HG02852 (cell line): ENCODE measurements at regions not wholly inside any gene's neighbourhood (a gene's known extent, or its start where the extent isn't known, plus 50 kb on each side); places are given as distances from the start of the nearest gene placed in this dataset.

ENCODE experiments used
- ATAC-seq: cut with Tn5 transposase; IDR thresholded peaks from one replicate; pipeline ENCODE4 v1.9.1; 2021; ENCODE audit warnings: mild to moderate bottlenecking, moderate library complexity; ENCODE audit not compliant: unreplicated experiment

DNA sequence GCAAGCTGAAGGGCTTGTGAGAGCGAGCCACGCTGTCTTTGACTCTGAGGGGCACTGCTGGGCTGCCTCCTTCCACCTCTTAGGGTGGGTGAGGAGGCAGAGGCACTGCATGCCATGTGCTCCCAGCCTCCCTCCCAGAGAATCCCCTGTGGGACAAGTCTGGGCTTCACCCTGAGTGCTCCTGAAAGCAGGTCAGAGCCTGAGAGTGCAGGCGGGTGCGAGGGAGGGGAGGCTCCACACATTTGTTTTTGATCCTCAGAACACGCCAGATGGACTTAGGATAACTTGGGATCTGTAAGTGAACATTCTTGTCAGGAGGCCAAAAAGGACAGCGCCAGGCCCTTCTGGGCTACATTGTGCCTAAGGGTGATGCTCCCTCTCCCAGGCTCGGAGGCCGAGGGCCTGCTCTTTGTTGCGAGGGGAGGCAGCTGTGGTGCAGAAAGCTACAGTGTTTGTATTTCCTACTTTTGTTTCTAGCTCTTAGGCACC is 155.4 kb downstream of the TMX1 start:
- ATAC-seq, result no peak

DNA sequence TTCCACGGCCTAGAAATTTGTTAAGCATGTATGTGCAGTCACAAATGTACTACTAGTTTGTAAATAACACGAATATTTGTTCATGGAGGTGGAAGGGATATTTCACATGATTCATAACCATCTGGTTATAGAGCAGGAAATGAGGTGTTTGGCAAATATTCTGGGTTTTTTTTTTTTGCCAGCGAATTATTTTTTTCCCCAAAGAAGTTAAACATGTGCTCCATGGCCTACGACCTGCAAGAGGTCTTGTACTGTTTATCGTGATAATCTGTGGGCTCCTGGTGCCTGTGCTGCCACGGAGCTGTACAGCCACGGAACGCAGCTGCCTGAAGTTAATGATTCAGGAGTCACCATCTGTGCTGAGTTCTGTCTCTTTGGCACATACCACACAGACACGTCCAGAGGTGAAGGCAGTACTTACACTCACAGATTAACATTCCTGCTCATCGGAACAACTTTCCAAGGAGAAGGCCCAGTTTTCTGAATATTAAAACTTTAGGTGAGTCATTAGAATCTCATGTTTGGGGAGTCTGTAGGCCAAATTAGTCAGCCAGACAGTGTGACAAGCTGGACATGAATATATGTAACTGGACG is 156.3 kb downstream of the TMX1 start:
- no peak for ATAC-seq

DNA sequence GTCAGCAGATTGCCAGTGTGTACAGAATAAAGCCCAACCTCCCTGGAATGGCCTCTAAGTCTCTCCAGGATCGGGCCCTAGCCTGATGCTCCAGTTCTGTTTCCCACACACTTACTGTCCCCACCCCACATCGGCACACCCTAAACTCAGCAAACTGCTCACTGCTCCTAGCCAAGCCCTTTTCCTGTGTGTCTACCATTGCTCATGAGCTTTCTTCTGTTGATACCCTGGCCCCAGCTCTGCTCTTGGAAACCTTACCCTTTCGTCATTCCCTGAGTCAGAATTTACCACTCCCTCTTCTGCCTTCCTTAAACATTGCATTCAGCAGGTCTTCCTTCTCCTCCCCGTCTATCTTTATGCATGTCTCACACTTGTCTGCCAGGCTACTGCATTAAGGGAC is 158.9 kb downstream of the TMX1 start:
- ATAC-seq, result no peak

DNA sequence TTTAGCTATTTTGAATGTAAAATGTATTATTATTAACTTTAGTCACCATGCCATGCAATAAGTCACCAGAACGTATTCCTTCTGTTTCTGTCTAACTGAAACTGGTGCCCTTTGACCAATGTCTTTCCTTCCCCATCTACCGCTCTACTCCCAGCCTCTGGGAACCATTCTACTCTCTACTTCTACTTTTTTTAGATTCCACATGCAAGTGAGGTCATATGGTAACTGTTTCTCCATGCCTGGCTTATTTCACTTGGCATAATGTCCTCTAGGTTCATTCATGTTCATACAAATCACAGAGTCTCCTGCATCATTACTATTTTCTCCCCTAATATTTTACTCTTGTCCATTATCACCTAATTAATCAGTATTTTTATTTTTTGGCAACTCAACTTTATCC is 160.1 kb downstream of the TMX1 start:
- ATAC-seq, result no peak

DNA sequence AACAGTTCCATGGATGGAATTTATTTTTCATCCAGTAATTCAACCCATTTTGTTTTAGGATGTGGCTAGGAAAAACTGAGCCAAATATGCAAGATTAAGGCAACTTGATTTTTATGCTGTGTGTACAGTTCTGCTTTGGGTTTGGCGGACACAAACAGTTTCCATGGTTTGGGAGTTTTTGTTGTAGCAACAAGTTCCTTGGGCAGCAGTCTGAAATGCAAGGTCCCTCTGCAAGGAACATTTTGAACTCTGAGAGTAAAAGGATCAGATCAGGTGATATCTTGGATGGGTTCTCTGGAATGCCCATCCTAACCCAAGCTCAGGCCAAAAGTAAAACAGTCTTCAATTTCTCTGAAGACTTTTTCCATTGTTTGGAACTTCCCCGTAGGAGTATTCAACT is 161.2 kb downstream of the TMX1 start:
- ATAC-seq, result no peak

DNA sequence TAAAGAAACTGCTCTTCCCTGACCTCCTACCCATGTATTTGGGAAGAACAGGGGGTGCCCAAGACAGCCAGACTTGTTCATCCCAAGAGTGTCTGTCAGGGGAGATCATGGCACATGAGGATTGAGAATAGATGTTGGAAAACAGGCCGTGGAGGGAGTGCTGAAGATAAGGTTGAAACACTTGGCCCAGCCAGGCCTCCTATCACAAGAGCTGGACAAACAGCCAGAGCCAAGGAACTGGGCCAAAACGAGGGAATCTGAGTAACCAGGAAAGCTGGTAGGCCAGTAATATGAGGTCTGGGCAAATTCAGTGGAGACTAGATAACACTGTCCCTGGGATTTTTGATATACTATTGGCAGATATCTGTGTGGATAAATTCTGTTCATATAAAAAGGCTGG is 161.7 kb downstream of the TMX1 start:
- no peak for ATAC-seq

DNA sequence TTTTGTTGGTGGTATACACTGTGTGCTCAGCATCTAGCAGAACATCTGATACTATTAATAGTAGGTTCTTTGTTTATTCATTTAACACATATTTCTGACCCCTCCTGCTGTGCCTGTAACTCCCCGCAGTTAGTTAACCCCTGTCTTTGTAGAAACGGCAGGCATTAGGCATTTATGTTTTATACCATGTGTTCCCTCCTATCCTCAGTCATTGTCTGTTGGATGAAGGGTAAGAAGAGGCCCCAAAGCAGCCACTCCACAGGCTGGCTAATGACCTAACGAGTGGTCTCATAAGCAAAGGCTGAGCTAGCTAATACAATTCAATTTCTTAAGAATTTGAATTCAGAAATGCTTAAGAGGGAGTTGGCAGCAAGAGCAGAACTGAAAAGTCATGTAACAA is 170.8 kb downstream of the TMX1 start:
- no peak for ATAC-seq

DNA sequence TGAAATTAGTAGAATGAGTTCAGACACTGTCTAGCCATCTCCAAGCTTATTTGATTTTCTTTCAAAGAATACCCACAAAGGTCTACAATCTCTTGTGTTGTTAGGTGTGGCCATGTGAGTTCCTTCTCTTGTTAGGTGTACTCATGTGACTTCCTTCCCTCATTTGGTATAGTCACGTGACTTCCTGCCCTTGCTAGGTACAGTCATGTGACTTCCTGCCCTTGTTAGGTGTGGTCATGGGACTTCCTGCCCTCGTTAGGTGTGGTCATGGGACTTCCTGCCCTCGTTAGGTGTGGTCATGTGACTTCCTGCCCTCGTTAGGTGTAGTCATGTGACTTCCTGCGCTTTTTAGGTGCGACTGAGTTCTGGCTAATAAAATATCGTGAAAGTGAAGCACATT is 179.6 kb downstream of the TMX1 start:
- ATAC-seq, result no peak

DNA sequence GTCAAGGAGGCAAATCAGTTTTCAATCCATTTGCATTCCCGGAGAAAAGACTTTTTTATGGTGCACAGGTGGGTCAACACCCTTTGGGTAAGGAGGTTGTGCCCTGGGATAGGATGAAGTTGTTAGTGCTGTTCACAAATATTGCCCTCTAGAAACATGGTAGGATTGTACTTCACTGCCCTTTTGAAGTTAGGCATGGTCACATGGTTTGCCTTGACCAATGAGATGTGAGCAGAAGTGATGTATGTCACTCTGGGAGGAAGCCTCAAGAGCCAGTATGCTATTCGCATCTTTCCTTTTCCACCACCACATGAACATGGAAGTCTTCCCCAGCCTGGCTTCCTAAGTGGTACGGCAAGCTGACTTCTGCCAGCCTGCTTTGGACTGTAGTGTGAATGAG is 182.7 kb downstream of the TMX1 start:
- ATAC-seq, result no peak

DNA sequence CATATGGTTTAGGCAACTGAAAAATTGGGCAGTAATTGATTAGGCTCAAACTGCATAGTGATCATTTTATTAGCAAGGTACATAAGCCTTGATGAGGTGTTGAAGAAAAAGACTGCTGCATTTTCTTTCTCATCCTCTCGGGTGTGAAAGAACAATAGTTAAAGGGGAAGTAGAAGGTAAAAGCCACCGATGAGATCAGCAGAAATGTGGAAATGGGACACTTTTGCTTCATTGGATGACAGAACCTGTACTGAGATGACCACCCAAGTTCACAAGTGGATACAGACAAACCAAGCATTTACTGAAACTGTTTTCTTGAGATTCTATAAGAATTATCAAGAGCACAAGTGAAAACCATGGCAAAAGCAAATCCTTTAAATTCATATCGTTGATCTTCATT is 184.0 kb downstream of the TMX1 start:
- ATAC-seq, result no peak

DNA sequence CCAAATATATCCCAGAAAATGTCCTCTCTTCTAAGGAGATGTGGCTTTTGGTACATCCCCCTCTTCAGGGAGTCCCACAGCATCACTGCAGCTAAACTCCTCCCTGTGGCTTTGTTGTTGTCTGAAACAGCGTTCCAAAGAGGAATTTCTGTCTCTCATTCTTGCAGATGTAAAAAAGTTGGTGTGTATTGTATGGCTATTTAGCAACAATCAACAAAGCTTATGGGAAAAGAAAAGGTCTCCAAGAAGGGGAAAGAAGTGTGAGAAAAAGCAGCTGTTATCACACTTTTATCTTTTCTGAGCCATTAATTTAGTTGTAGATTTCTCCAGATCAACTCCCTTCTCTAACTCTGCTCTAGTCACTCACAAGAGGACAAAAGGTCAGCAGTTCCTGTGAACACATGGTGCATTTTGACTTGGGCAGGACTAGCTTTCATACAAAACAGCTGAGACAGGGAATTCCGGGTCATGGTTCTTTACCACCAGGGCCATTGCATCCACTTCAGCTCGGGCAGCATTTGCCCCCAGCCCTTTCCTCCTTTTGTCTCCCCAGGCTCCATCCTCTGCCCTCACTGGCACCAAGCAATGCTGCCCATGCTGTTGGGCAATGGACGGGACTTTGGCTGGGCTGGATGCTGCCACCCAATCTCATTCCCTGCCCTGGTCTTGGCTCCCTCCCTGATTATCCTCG is 184.7 kb downstream of the TMX1 start:
- no peak for ATAC-seq

DNA sequence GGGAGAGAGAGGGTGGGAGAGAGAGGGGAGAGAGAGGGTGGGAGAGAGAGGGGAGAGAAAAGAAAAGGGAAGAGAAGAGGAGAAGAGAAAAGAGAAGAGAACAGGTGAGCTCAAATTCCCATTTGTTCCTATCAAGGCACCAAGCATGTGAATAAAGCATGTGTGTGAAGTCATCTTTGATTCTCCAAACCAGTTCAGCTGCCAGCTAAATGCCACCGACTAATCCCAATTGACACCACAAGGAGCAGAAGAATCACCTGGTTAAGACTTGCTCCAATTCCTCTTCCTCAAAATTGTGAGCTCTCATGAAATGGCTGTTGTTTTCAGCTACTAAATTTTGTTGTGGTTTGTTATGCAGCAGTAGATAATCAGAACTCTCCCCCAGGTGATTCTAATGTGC is 188.9 kb downstream of the TMX1 start:
- ATAC-seq, result no peak

DNA sequence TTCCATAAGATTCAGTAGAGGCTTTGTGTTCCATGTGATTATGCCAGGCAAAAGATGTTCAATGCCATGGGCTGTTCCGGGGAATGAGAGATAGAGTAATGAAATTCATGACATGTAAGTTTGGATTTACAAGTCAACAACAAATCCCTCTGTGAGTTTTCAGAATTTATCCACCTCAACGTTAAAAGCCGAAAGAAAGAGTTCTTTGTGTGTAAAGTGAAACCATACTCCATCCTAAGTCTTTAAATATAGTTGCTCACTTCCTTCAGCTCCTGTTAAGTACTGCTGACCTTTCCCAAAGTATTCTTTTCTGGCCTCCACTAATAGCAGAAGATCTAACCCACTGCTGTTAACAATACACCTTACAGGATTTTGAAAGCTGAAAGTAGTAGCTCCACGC is 190.0 kb downstream of the TMX1 start:
- no peak for ATAC-seq

DNA sequence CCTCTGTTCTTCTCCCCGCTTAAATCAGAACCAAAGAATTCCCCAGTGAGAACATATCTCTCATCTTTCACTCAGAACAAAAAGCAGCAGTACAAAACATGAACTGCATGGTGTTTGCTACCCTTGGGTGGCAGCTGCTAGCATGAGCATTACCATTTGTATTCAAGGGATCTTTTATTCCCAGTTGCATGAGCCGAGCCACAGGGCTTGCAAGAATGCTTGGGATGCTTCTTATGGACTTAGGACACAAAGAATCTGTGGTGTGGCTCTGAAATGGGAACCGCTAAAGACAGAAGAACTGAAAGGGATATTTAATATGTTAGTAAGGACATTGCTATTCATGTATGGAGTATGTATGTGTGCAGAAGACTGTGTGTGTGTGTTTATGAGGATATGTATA is 190.6 kb downstream of the TMX1 start:
- no peak for ATAC-seq

DNA sequence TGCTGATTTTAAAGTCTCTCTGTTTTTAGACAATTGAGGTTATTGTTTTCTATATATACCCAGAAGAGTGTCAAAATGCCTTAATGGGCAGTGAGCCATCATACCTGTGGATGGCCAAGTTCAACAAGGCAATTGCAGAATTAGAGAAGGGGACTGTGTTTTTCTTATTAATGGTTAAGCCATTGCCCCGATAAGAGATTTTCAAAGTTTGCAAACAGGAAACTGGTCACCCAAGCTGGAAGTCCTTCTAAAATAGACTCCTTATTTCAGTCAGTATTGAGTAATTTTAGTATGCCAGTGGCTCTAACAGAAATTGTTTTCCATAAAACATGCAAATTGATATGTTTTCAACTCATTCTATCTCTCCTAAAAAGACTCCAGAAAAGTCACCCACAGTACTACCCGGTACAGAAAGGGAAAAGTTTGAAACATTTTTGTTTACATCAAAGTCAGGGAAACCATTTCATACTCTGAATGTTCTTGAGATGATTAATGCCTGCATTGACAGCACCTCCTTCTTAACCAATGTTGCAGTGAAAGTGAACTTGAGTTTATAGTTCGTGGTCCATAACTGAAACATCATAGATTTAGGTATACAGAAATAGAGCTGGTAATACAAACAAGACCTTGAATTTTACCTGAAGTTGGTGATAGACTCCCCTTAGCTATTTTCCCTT is 191.1 kb downstream of the TMX1 start:
- peak; percentile 58 for ATAC-seq

DNA sequence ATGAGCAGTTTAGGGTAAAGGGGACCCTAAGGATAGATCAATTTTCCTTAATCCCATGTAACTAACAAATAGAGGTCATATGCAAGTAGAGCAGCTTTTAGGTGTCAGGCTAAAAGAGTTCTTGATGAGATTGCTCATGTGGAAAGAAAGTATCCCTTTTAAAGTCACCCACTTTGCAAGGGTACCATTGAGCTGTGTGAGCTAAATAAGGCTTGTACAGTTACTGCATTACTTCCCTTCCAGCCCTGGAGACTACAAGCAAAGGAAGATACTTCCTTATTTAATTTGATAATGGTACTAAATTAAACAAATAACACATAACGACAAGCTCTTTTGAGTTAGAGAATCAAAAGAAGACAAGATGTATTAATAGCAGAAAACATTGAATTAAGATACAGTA is 191.7 kb downstream of the TMX1 start:
- ATAC-seq, result no peak

DNA sequence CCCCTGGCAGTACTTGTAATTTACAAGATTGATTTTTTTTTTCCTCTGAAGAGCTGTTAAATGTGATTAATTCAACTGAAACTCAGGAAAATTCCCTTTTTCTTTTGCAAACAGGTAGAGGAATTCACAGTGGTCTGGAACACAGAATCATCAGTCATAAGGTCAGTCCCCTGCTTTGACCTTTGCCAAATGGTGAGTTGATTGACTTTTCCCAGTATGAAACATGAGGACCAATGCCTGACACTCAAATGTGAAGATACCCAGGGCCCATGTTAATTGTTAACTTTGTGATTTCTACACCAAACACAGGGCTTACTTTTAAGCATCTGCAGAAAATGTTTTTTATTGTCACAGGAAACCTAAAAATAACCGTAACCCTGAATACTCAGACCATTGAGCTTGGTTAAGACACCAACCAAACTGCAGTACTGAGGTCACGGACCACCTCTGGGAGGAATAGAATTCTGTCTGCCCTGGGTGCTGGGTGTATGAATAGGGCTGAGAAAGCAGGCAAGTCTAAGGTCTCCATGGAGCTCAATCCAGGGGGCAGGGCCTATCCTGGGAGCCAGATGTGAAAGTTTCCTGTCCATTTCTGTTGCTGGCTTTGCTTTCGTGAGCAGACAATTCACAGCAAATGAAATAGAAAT is 192.4 kb downstream of the TMX1 start:
- ATAC-seq, result no peak

DNA sequence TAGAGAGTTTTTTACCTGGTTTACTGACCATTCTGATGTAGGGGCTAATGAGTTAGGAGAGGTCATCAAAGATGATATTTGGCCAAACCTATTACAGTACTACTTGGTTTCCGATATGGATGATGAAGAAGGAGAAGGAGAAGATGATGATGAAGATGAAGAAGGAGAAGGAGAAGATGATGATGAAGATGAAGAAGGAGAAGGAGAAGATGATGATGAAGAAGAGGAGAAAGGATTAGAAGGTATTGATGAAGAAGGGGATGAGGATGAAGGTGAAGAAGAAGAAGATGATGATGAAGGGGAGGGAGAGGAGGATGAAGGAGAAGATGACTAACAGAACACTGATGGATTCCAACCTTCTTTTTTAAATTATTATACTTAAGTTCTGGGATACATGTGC is 196.6 kb downstream of the TMX1 start:
- ATAC-seq, result no peak

DNA sequence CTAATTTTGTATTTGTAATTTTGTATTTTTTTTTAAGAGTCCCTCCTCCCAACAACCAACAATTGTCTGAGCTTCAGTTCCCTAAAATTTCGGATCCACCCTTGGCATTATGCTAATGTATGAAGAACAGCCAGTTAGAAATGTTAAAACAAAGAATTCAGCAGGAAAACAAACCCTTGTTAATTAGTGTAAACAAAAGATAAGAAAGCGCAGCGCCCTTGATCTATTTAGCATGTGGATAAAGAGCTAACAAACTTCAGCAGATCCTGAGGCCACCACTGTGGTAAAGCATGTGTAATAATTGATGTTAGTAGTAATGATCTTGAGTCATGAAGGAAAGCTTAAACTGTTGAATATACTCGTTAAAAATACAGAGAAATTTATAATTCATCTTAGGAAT is 199.8 kb downstream of the TMX1 start:
- ATAC-seq, result no peak

DNA sequence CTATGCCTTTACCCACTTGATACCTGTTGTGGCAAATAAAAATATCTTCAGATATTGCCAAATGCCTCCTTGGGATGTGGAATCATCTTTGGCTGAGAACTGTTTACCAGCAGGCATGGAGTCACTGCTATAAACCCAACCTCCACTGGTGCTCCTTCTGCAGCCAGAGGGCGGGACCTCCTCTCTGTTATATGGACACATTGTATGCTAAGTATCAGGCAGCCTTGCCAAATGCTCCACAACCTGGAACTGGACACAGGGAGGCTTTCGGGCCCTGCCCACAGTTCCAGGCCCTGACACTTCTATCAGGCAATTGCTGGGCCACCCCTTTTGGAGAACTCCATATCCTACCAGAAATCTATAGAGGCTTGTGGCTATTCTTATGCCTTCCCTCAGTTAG is 201.0 kb downstream of the TMX1 start:
- ATAC-seq, result no peak

DNA sequence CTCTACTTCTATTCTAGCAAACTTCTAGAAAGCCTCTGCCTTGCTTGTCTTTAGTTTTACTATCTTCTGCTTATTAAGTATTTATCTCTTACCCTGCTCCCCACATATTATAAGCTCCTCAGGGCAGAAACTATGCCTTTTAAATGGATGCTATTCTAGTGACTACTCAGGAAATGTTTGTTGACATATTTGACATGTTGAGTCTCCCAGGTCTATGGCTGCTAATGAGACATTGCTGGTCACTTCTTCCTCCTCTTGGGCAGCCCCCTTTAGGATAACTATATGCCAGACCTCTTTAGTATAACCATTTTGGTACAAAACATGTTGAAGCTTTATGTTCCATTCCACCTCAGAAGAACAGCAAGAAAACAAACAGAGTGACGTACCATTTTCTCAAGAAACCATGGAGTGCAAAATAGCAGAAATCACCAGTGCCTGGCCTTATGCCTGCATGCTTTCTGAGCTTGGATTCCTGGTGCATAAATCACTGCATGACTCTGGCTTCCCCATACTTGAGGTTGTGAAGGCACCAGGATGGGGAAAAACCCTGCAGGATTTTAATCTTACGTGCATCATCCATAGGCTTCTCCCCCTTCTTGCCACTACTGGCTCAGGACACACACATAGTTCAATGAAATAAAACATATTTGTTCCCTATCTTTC is 202.6 kb downstream of the TMX1 start:
- ATAC-seq, result no peak
